GM20000 (cell line): ENCODE measurements at regions not wholly inside any gene's neighbourhood (a gene's known extent, or its start where the extent isn't known, plus 50 kb on each side); places are given as distances from the start of the nearest gene placed in this dataset.

Experiments used
- DNase-seq: peaks from one replicate; pipeline ENCODE4 v3.0.0; 2012; ENCODE audit warnings: low spot score
- CTCF ChIP-seq: IDR thresholded peaks from 2 replicates; pipeline ENCODE4 v1.5.1; 2012; ENCODE audit warnings: mild to moderate bottlenecking, control low read depth; ENCODE audit errors: extremely low read depth, missing control alignments

- TF ChIP-seq CTCF, result no peak
- DNase-seq, result no peak
Observed at GRCh38 chr13:108126056-108126455, 89.3 kb downstream of the LIG4 start.

GRCh38 chr13:108121406-108121805 is 93.9 kb downstream of the LIG4 start:
- TF ChIP-seq CTCF, result no peak
- DNase-seq, result no peak

GRCh38 chr13:108120856-108121255 is 94.5 kb downstream of the LIG4 start:
- DNase-seq, result no peak
- TF ChIP-seq CTCF, result no peak

DNA sequence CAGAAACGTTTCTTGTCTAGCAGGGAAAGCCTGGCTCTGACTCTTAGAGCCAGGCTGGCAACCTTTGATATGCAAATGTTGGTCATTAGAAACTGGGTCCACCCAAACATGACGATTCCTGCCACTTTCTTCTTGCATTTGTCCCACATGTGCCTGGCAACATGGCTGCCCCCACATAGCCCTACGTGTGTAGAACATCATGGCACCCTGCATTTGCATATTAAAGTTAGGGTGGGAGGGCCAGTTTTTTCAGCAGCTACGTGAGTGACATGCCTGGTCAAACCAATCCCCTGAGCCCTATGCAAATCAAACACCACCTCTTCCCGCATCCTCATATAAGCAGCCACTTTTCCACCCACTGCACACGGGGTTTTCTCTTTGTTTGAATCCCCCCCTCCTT is 95.0 kb downstream of the LIG4 start:
- no peak for TF ChIP-seq CTCF
- DNase-seq, result no peak

GRCh38 chr13:108115738-108116137 is 99.6 kb downstream of the LIG4 start:
- TF ChIP-seq CTCF, result no peak
- DNase-seq, result no peak

GRCh38 chr13:108113407-108113806 is 101.9 kb downstream of the LIG4 start:
- TF ChIP-seq CTCF, result no peak

DNA sequence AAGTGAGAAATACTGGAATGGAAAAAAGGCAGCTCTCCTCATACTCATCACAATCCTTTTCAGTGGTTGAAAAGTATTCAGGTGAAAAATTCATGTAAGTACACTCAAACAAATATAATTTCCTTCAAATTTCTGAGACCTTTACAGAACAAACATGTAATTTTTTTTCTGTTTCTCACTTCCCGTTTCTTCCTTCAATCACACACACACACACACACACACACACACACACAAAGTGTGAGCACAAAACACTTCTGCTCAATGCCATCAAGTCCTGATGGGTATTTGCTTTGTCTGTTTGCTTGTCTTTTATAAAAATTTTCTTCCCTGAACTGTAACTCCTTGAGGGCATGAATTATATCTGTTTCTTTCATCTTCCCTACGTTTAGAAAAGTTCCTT is 110.6 kb downstream of the LIG4 start:
- no peak for TF ChIP-seq CTCF
- DNase-seq, result no peak

More at GRCh38 chr13:108113407-108113806, 101.9 kb downstream of the LIG4 start:
- no peak for DNase-seq
